GM12878 (cell line): ENCODE measurements at regions not wholly inside any gene's neighbourhood (a gene's known extent, or its start where the extent isn't known, plus 50 kb on each side); places are given as distances from the start of the nearest gene placed in this dataset.

Experiments
- CHD1 ChIP-seq: IDR thresholded peaks from 2 replicates; pipeline ENCODE4 v1.6.1; 2012; ENCODE audit warnings: low read depth, low read length, improper control_type of control experiment
- CTCF ChIP-seq, 3 experiments: IDR thresholded peaks in 2 of 3; conservative IDR thresholded peaks in 1 of 3; 2 replicates each; pipeline ENCODE4 v1.5.1; 2011; ENCODE audit warnings: low read depth in 3 of 3, low read length in 3 of 3, mild to moderate bottlenecking in 3 of 3, control low read depth in 2 of 3, moderate library complexity in 2 of 3, inconsistent platforms in 1 of 3, mixed read lengths in 1 of 3; ENCODE audit not compliant: control insufficient read depth in 2 of 3, insufficient read depth in 1 of 3; ENCODE audit errors: extremely low read depth in 1 of 3

- TF ChIP-seq CHD1 (no peak), CTCF (IDR thresholded peaks at IDR 0.05 in 2 of 3, conservative IDR thresholded peaks at IDR 0.05 in 1 of 3; ENCODE audit: control insufficient read depth in 2 of 3, extremely low read depth in 1 of 3, insufficient read depth in 1 of 3, low read depth in 3 of 3, low read length in 3 of 3) (no peak)
Measured at GRCh38 chr15:95162069-95162468, 930.7 kb downstream of the MCTP2 start.
